ENCODE measurements at regions not wholly inside any gene's neighbourhood (a gene's known extent, or its start where the extent isn't known, plus 50 kb on each side); places are given as distances from the start of the nearest gene placed in this dataset.
A peak's percentile ranks its signal among the peaks of the same experiment; 100 is the strongest.

DNA sequence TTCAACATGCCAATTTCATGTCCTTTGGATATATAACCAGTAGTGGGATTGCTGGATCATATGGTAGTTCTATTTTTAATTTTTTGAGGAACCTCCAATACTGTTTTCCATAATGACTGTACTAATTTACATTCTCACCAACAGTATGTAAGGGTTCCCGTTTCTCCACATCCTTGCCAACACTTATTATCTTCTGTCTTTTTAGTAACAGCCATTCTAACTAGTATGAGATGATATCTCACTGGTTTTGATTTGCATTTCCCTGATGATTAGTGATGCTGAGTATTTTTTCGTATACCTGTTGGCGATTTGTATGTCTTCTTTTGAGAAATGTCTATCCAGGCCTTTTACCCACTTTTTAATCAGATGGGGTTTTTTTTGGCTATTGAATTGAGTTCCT, 133.5 kb upstream of the MED14 start:
- no peak for TF ChIP-seq CTCF (IDR thresholded peaks at IDR 0.05)
- TF ChIP-seq POLR2A (IDR thresholded peaks at IDR 0.05; ENCODE audit: low read length): no peak
- no peak for TF ChIP-seq EP300 (IDR thresholded peaks at IDR 0.05)
- no peak for TF ChIP-seq MAX (IDR thresholded peaks at IDR 0.05)
- TF ChIP-seq CHD4 (IDR thresholded peaks at IDR 0.05; ENCODE audit: borderline replicate concordance): no peak
- TF ChIP-seq ZFP36 (IDR thresholded peaks at IDR 0.05; ENCODE audit: borderline replicate concordance, partially characterized antibody): peak; percentile 38
- TF ChIP-seq USF2 (IDR thresholded peaks at IDR 0.05): no peak
- no peak for TF ChIP-seq REST (IDR thresholded peaks at IDR 0.05)
- no peak for TF ChIP-seq HOXA7 (CRISPR knock-in tag; IDR thresholded peaks at IDR 0.05)
- TF ChIP-seq CEBPB (IDR thresholded peaks at IDR 0.05): no peak

Measured in A549 (cell line).